Panc1 (cell line): ENCODE measurements at regions not wholly inside any gene's neighbourhood (a gene's known extent, or its start where the extent isn't known, plus 50 kb on each side); places are given as distances from the start of the nearest gene placed in this dataset.

Experiments
- ATAC-seq: fragments of 200-7000 bp; cut with Tn5 transposase; 2 replicates; pipeline ENCODE4 v1.9.1; 2020; ENCODE audit warnings: mild to moderate bottlenecking, moderate library complexity
- BruUV-seq: library from RNA; stranded (reverse); fragments of 400-500 nt; replicated peaks from 2 replicates; lab custom pipeline; 2021; lab: Mats Ljungman, UMichigan
- CTCF ChIA-PET: fragments of 300-600 bp; sonication (Branson Sonifier 250); formaldehyde crosslinking; loops from one replicate; lab custom pipeline; 2022; ENCODE audit warnings: antibody characterized with exemption; lab: Charles Lee
- POLR2A ChIA-PET: fragments of 300-600 bp; sonication (Branson Sonifier 250); formaldehyde crosslinking; loops from one replicate; lab custom pipeline; 2022; ENCODE audit warnings: antibody characterized with exemption; lab: Charles Lee
- DNase-seq: peaks from one replicate; pipeline ENCODE4 v3.0.0-alpha.2; 2010; ENCODE audit warnings: low read depth, low spot score
- H3K27ac ChIP-seq: 2 replicates; pipeline ENCODE4 v1.5.1; 2011; ENCODE audit warnings: mild to moderate bottlenecking, low read length, inconsistent platforms
- H3K27me3 ChIP-seq: fragments of 200-500 bp; sonication (Bioruptor generic); 2 replicates; pipeline ENCODE4 v1.6.0; 2014; ENCODE audit warnings: low read length, inconsistent platforms; ENCODE audit not compliant: control insufficient read depth, insufficient read depth
- H3K36me3 ChIP-seq: fragments of 200-500 bp; sonication (Bioruptor generic); 2 replicates; pipeline ENCODE4 v1.5.1; 2014; ENCODE audit warnings: inconsistent platforms, mild to moderate bottlenecking, low read length, moderate library complexity; ENCODE audit not compliant: control insufficient read depth, insufficient read depth
- H3K4me1 ChIP-seq: 2 replicates; pipeline ENCODE4 v1.5.1; 2011; ENCODE audit warnings: inconsistent platforms, mild to moderate bottlenecking, low read length, moderate library complexity; ENCODE audit not compliant: control insufficient read depth, insufficient read depth
- H3K4me3 ChIP-seq, 2 experiments: 2 replicates each; pipeline ENCODE4 v1.5.1; 2011 to 2012; ENCODE audit warnings: low read depth in 2 of 2, low read length in 2 of 2, mild to moderate bottlenecking in 2 of 2, inconsistent platforms in 1 of 2, moderate library complexity in 1 of 2
- H3K9me3 ChIP-seq: fragments of 200-500 bp; sonication (Bioruptor generic); 2 replicates; pipeline ENCODE4 v1.5.1; 2014; ENCODE audit warnings: low read depth, mild to moderate bottlenecking, inconsistent platforms, low read length, moderate library complexity; ENCODE audit not compliant: control insufficient read depth, insufficient read depth
- POLR2AphosphoS5 ChIP-seq: IDR thresholded peaks from 2 replicates; pipeline ENCODE4 v1.6.1; 2012; ENCODE audit warnings: mild to moderate bottlenecking, low read depth, low read length, moderate library complexity
- REST ChIP-seq, 2 experiments: IDR thresholded peaks; 2 replicates each; pipeline ENCODE4 v1.6.1; 2011 to 2012; ENCODE audit warnings: low read depth in 2 of 2, control low read depth in 1 of 2, low read length in 1 of 2, mild to moderate bottlenecking in 1 of 2, moderate library complexity in 1 of 2; ENCODE audit not compliant: insufficient read depth in 1 of 2
- SIN3A ChIP-seq: IDR thresholded peaks from 2 replicates; pipeline ENCODE4 v1.6.1; 2012; ENCODE audit warnings: low read depth, mild to moderate bottlenecking, low read length, moderate library complexity, borderline replicate concordance; ENCODE audit not compliant: insufficient read depth
- TCF7L2 ChIP-seq: IDR thresholded peaks from 2 replicates; pipeline ENCODE4 v1.6.1; 2011; ENCODE audit warnings: mild to moderate bottlenecking, low read depth, low read length, inconsistent platforms
- in situ Hi-C: cut with HindIII; loops from 2 replicates; pipeline ENCODE4 v1.10.0; 2016; ENCODE audit warnings: low sequenced_read_pairs, low pct_unique_long_range_greater_than_20kb
- intact Hi-C: fragments of 100-400 bp; cut with micrococcal nuclease; formaldehyde crosslinking; loops from one replicate; pipeline ENCODE4 v1.10.0; 2022; ENCODE audit not compliant: unreplicated experiment
- TF ChIP-seq, protein P1 (sequence below): fragments of 450-650 bp; IDR thresholded peaks from 2 replicates; pipeline ENCODE4 v1.5.1; 2017; ENCODE audit warnings: mild to moderate bottlenecking

DNA sequence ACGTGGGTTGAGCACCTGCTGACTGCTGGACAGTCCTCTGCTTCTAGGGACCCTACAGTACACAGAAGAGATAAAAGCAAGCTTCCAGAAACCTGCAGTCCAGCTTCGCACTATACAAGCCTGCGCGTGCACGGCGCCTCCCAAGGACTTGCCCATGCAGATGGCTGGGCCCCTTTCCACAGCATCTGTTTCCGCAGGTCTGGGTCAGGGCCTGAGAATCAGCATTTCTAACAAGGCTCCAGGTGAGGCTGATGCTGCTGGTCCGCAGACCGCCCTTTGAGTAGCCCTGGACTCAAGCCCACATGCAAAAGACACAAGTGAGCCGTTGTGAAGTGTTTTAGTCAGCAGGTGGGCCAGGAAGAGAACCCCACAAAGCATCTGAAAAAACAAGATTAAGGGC, 133.1 kb downstream of the HSD17B3 start:
- no peak for TF ChIP-seq TCF7L2
- TF ChIP-seq REST (IDR thresholded peaks at IDR 0.05; ENCODE audit: insufficient read depth in 1 of 2, low read depth in 2 of 2, low read length in 1 of 2), result no peak
- TF ChIP-seq POLR2AphosphoS5, result no peak
- TF ChIP-seq SIN3A, result no peak
- TF ChIP-seq, protein P1, sequence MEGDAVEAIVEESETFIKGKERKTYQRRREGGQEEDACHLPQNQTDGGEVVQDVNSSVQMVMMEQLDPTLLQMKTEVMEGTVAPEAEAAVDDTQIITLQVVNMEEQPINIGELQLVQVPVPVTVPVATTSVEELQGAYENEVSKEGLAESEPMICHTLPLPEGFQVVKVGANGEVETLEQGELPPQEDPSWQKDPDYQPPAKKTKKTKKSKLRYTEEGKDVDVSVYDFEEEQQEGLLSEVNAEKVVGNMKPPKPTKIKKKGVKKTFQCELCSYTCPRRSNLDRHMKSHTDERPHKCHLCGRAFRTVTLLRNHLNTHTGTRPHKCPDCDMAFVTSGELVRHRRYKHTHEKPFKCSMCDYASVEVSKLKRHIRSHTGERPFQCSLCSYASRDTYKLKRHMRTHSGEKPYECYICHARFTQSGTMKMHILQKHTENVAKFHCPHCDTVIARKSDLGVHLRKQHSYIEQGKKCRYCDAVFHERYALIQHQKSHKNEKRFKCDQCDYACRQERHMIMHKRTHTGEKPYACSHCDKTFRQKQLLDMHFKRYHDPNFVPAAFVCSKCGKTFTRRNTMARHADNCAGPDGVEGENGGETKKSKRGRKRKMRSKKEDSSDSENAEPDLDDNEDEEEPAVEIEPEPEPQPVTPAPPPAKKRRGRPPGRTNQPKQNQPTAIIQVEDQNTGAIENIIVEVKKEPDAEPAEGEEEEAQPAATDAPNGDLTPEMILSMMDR, result no peak
- no TSS peak for BruUV-seq
- Histone ChIP-seq H3K36me3 (no peaks in the 10 kb centered on the region), H3K9me3 (no peaks in the 10 kb centered on the region), H3K4me1 (no peaks in the 10 kb centered on the region), H3K27me3 (no peaks in the 10 kb centered on the region), H3K4me3 (no peak overlapping the region), H3K27ac (no peak overlapping the region)
- DNase-seq (no peak), ATAC-seq (no peak)
- intact Hi-C loops (no loop called here), in situ Hi-C loops (no loop called here)
- POLR2A ChIA-PET, result no interaction called here
- CTCF ChIA-PET, result no interaction called here

DNA sequence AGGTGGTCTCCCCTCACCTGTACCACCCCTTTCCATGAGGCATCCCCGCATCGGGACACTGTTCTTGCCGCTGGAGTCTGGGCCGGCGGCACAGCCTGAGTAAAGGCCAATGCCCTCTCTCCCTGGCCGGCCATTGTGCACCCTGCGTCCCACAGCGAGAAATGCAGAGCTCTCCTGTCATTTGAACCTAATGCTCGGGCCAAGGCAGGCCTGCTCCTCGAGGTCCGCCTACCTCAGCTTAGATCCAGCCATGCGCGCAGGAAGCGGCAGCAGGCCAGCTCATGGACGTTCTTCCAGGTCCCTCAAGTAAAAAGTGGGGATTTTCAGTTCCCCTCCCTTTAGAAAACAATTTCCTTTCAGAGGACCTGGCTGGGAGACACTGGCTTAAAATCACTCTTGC, 135.0 kb downstream of the HSD17B3 start:
- TF ChIP-seq SIN3A, result no peak
- no peak for TF ChIP-seq TCF7L2
- no peak for TF ChIP-seq POLR2AphosphoS5
- TF ChIP-seq, protein P1, result no peak
- TF ChIP-seq REST (IDR thresholded peaks at IDR 0.05; ENCODE audit: insufficient read depth in 1 of 2, low read depth in 2 of 2, low read length in 1 of 2), result no peak
- no peak overlapping the region for H3K4me3 ChIP-seq
- H3K27ac ChIP-seq, result no peak overlapping the region
- DNase-seq, result no peak
- H3K9me3 ChIP-seq, result no peaks in the 10 kb centered on the region
- BruUV-seq, result no TSS peak
- POLR2A ChIA-PET, result no interaction called here
- in situ Hi-C loops, result no loop called here
- H3K36me3 ChIP-seq, result no peaks in the 10 kb centered on the region
- ATAC-seq, result no peak
- H3K4me1 ChIP-seq, result no peaks in the 10 kb centered on the region
- no peaks in the 10 kb centered on the region for H3K27me3 ChIP-seq
- CTCF ChIA-PET, result no interaction called here
- intact Hi-C loops, result no loop called here
